ENCODE measurements at regions not wholly inside any gene's neighbourhood (a gene's known extent, or its start where the extent isn't known, plus 50 kb on each side); places are given as distances from the start of the nearest gene placed in this dataset.

DNA sequence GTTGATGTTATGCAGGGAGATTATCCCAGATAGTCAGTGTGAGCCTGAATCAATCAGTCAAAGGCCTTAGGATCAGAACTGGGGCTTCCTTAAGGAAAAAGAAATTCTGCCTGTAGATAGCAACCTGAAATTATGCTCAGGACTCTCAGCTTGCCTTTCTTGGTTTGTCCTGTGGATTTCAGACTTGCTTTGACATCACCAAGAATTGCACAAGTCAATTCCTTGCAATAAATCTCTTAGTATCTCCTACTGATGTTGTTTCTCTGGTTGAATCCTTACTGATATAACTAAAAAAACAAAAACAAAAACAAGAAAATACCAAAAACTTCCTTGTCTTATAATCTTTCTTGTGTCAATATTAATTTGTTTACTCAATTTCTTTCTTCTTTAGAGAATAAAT, 258.9 kb upstream of the TCF21 start:
- TF ChIP-seq FOXK1 (CRISPR knock-in tag; IDR thresholded peaks at IDR 0.05; ENCODE audit: borderline replicate concordance, low read depth): no peak
- no peak for TF ChIP-seq FOXM1 (CRISPR knock-in tag; IDR thresholded peaks at IDR 0.05)
- TF ChIP-seq MAZ (IDR thresholded peaks at IDR 0.05; ENCODE audit: borderline replicate concordance, low read depth, low read length): no peak
- TF ChIP-seq MAZ (CRISPR knock-in tag; IDR thresholded peaks at IDR 0.05; ENCODE audit: low read depth): no peak
- TF ChIP-seq NCOR1 (IDR thresholded peaks at IDR 0.05; ENCODE audit: borderline replicate concordance, low read length): no peak
- no peak for TF ChIP-seq FOSL1 (CRISPR knock-in tag; IDR thresholded peaks at IDR 0.05; ENCODE audit: borderline replicate concordance)
- TF ChIP-seq, protein P1, sequence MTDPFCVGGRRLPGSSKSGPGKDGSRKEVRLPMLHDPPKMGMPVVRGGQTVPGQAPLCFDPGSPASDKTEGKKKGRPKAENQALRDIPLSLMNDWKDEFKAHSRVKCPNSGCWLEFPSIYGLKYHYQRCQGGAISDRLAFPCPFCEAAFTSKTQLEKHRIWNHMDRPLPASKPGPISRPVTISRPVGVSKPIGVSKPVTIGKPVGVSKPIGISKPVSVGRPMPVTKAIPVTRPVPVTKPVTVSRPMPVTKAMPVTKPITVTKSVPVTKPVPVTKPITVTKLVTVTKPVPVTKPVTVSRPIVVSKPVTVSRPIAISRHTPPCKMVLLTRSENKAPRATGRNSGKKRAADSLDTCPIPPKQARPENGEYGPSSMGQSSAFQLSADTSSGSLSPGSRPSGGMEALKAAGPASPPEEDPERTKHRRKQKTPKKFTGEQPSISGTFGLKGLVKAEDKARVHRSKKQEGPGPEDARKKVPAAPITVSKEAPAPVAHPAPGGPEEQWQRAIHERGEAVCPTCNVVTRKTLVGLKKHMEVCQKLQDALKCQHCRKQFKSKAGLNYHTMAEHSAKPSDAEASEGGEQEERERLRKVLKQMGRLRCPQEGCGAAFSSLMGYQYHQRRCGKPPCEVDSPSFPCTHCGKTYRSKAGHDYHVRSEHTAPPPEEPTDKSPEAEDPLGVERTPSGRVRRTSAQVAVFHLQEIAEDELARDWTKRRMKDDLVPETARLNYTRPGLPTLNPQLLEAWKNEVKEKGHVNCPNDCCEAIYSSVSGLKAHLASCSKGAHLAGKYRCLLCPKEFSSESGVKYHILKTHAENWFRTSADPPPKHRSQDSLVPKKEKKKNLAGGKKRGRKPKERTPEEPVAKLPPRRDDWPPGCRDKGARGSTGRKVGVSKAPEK (CRISPR knock-in tag; IDR thresholded peaks at IDR 0.05; ENCODE audit: borderline replicate concordance): no peak
- TF ChIP-seq CHD2 (IDR thresholded peaks at IDR 0.05; ENCODE audit: low read depth, low read length): no peak
- TF ChIP-seq, protein P2, sequence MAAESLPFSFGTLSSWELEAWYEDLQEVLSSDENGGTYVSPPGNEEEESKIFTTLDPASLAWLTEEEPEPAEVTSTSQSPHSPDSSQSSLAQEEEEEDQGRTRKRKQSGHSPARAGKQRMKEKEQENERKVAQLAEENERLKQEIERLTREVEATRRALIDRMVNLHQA (CRISPR knock-in tag; IDR thresholded peaks at IDR 0.05): no peak
- no peak for TF ChIP-seq EP300 (IDR thresholded peaks at IDR 0.05; ENCODE audit: low read depth in 2 of 2, low read length in 2 of 2)
- TF ChIP-seq EP300 (CRISPR knock-in tag; IDR thresholded peaks at IDR 0.05; ENCODE audit: borderline replicate concordance): no peak
- TF ChIP-seq NR2C2 (CRISPR knock-in tag; IDR thresholded peaks at IDR 0.05; ENCODE audit: borderline replicate concordance): no peak
- TF ChIP-seq ZFP37 (CRISPR knock-in tag; IDR thresholded peaks at IDR 0.05; ENCODE audit: borderline replicate concordance): no peak
- no peak for TF ChIP-seq TBX3 (IDR thresholded peaks at IDR 0.05; ENCODE audit: borderline replicate concordance)
- TF ChIP-seq, protein P3, sequence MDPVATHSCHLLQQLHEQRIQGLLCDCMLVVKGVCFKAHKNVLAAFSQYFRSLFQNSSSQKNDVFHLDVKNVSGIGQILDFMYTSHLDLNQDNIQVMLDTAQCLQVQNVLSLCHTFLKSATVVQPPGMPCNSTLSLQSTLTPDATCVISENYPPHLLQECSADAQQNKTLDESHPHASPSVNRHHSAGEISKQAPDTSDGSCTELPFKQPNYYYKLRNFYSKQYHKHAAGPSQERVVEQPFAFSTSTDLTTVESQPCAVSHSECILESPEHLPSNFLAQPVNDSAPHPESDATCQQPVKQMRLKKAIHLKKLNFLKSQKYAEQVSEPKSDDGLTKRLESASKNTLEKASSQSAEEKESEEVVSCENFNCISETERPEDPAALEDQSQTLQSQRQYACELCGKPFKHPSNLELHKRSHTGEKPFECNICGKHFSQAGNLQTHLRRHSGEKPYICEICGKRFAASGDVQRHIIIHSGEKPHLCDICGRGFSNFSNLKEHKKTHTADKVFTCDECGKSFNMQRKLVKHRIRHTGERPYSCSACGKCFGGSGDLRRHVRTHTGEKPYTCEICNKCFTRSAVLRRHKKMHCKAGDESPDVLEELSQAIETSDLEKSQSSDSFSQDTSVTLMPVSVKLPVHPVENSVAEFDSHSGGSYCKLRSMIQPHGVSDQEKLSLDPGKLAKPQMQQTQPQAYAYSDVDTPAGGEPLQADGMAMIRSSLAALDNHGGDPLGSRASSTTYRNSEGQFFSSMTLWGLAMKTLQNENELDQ (CRISPR knock-in tag; IDR thresholded peaks at IDR 0.05; ENCODE audit: borderline replicate concordance): no peak
